ENCODE measurements at regions not wholly inside any gene's neighbourhood (a gene's known extent, or its start where the extent isn't known, plus 50 kb on each side); places are given as distances from the start of the nearest gene placed in this dataset.

DNA sequence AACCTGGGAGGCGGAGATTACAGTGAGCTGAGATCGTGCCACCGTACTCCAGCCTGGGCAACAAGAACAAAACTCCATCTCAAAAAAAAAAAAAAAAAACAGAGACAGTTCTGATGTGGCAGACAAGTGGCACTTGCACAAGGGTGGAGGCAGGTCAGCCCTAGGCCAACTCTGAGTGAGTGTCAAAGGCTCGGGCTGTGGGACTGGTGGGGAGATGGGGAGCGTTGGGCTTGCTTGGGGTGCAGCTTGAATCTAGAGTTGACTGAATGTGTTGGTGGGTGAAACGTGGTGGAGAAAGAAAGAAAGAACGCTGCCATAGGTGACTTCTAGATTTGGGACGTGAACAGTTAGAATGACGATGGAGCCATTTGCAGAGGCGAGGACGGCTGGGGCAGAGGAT, 121.3 kb upstream of the SPACA7 start:
- H3K4me1 Mint-ChIP-seq (ENCODE audit: low read depth): no peaks in the 10 kb centered on the region
- no peaks in the 10 kb centered on the region for H3K36me3 Mint-ChIP-seq (ENCODE audit: low read depth)
- H3K27ac Mint-ChIP-seq (ENCODE audit: unreplicated experiment): no peak overlapping the region
- no peak for DNase-seq (ENCODE audit: low spot score)
- TF ChIP-seq, protein P1, sequence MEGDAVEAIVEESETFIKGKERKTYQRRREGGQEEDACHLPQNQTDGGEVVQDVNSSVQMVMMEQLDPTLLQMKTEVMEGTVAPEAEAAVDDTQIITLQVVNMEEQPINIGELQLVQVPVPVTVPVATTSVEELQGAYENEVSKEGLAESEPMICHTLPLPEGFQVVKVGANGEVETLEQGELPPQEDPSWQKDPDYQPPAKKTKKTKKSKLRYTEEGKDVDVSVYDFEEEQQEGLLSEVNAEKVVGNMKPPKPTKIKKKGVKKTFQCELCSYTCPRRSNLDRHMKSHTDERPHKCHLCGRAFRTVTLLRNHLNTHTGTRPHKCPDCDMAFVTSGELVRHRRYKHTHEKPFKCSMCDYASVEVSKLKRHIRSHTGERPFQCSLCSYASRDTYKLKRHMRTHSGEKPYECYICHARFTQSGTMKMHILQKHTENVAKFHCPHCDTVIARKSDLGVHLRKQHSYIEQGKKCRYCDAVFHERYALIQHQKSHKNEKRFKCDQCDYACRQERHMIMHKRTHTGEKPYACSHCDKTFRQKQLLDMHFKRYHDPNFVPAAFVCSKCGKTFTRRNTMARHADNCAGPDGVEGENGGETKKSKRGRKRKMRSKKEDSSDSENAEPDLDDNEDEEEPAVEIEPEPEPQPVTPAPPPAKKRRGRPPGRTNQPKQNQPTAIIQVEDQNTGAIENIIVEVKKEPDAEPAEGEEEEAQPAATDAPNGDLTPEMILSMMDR (IDR thresholded peaks at IDR 0.05): no peak
- no peak overlapping the region for H3K4me3 Mint-ChIP-seq (ENCODE audit: unreplicated experiment)
- H3K9me3 Mint-ChIP-seq (ENCODE audit: low read depth): peaks cover 10% of the 10 kb centered on the region
- H3K27me3 Mint-ChIP-seq (ENCODE audit: low read depth): peaks cover 14% of the 10 kb centered on the region

DNA sequence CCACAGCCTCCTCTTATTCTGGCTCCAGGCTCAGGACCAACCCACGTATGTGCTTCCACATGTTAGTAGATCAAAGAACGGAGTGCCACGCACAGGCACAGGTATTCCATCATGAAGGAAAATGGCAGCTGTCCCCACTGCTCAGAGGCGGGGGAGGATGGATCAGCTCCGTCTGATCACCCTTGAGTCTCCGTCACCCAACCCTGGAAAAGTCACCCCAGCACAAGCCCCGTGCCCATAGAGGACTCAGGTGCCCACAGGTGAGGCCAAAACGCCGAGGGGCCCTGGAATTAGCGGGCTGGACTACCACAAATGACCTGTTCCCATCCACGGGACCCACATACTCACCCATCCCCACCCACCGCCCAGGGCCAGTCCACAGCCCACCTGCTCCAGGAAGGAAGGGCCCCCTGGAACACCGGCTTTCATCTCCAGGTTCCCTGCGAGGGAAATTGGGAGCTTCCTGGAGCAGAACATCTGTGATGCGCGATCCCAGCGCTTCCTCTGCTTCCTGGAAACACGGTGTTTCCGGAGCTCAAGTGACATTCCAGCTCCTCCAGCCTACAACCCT, 120.5 kb upstream of the SPACA7 start:
- H3K4me3 Mint-ChIP-seq (ENCODE audit: unreplicated experiment): no peak overlapping the region
- no peak overlapping the region for H3K27ac Mint-ChIP-seq (ENCODE audit: unreplicated experiment)
- H3K36me3 Mint-ChIP-seq (ENCODE audit: low read depth): no peaks in the 10 kb centered on the region
- no peaks in the 10 kb centered on the region for H3K4me1 Mint-ChIP-seq (ENCODE audit: low read depth)
- H3K9me3 Mint-ChIP-seq (ENCODE audit: low read depth): peaks cover 14% of the 10 kb centered on the region
- no peak for DNase-seq (ENCODE audit: low spot score)
- TF ChIP-seq, protein P1 (IDR thresholded peaks at IDR 0.05): no peak
- H3K27me3 Mint-ChIP-seq (ENCODE audit: low read depth): peaks cover 10% of the 10 kb centered on the region

DNA sequence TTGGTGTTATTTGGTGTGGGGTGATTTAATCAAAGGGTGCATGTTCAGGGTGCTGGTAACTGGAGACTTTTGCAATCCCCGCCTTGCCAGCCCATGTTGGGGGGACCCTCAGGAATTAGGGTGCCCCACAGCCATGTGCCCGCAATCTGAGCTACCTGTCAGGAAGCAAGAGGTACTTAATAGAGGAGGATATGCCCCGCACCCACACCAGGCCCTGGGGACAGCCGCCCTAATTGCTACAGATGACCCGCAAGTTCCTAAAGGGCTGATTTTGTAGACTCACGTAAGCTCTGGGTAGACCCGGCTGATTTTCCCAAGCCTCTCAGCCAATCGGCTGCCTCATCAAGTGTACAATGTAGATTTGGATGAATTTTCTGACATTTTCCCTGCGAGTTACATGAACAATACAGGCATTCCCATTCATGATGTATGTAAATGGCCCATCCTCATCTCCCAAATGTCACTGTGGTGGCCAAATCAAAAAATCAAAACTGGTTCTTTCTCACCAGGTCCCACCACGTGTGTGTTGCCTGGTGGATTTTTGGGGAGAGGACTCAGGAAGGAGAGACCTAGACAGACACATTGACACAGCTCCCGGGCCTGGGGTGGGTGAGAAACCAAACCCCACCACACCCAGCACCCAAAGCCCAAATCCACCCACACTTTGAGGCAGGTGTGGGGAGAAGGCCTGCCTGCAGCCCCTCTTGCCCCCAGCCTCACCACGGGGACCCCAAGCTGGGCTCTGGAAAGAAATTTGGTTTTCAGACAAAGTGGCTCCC, 119.2 kb upstream of the SPACA7 start:
- Mint-ChIP-seq H3K27me3 (ENCODE audit: low read depth) (peaks cover 10% of the 10 kb centered on the region), H3K9me3 (ENCODE audit: low read depth) (peaks cover 14% of the 10 kb centered on the region)
- TF ChIP-seq, protein P1 (IDR thresholded peaks at IDR 0.05): no peak

DNA sequence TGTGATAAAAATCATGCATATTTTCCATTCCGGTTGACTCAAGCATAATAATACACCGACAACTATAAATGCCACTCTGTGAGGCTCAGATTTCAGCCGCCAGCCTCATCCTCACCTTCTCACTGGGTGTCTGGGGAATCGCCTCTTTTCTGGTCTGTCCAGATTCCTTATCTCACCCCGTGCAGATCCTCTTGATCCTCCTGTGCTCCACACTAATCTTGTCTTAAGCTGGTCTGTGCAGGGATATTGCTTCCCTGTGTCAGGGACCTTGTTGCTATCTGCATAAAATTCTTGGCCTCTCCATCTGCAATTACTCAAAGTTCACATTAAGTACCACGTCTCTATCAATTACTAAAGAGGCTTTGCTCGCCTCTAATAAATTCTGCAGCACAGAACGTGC, 116.6 kb upstream of the SPACA7 start:
- no peaks in the 10 kb centered on the region for H3K36me3 Mint-ChIP-seq (ENCODE audit: low read depth)
- TF ChIP-seq, protein P1 (IDR thresholded peaks at IDR 0.05): no peak
- no peaks in the 10 kb centered on the region for H3K4me1 Mint-ChIP-seq (ENCODE audit: low read depth)
- no peak overlapping the region for H3K4me3 Mint-ChIP-seq (ENCODE audit: unreplicated experiment)
- H3K27ac Mint-ChIP-seq (ENCODE audit: unreplicated experiment): no peak overlapping the region
- H3K27me3 Mint-ChIP-seq (ENCODE audit: low read depth): peaks cover 7% of the 10 kb centered on the region
- H3K9me3 Mint-ChIP-seq (ENCODE audit: low read depth): peaks cover 9% of the 10 kb centered on the region
- no peak for DNase-seq (ENCODE audit: low spot score)

More for the DNA sequence above, 119.2 kb upstream of the SPACA7 start:
- no peak overlapping the region for H3K4me3 Mint-ChIP-seq (ENCODE audit: unreplicated experiment)
- no peaks in the 10 kb centered on the region for H3K36me3 Mint-ChIP-seq (ENCODE audit: low read depth)
- H3K27ac Mint-ChIP-seq (ENCODE audit: unreplicated experiment): no peak overlapping the region
- no peaks in the 10 kb centered on the region for H3K4me1 Mint-ChIP-seq (ENCODE audit: low read depth)
- DNase-seq (ENCODE audit: low spot score): no peak

DNA sequence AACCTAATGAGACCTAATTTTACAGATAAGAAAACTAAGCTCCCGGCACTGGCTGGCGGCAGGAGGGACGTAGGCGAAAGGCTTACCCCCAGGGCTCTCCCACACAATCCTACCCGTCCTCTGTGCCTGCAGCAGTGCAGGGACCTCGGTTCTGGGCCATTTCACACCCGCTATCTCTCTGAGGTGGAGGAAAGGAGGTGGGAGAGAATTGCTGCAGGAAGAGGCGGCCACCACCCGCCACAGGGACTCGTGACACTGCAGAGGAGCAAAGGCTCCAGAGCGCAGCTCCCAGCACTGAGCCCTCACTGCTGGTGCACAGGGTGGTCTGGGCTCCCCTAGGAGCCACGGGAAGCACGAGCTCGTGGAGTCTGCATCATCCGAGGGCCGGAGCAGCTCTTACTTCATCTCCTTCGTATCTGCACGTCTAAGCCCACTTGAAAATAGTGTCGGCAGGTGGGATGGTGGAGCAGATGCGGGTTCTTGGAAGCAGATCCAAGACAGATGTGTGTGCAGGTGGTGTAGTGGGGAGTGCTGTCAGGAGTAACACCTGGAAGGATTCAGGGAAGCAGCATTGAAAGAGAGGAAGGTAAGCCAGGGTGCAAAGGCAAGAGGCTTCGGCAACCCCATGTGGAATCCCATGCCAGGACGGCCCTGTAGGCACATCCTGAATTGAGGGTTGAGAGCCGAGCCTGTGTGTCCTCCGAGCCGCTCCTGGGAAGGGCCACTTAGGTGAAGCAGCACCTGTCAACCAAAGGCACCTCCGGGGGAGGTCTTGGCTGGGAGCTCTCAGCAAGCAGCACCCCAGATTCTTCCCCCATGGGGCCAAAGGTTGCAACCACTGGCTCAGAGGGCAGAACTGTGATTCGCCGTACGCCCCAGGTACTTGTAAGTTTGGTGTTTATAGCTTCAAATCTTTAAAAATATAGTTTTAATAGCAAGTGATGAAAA, 115.8 kb upstream of the SPACA7 start:
- Mint-ChIP-seq H3K27me3 (ENCODE audit: low read depth) (peaks cover 7% of the 10 kb centered on the region), H3K9me3 (ENCODE audit: low read depth) (peaks cover 3% of the 10 kb centered on the region), H3K4me1 (ENCODE audit: low read depth) (no peaks in the 10 kb centered on the region), H3K36me3 (ENCODE audit: low read depth) (no peaks in the 10 kb centered on the region), H3K27ac (ENCODE audit: unreplicated experiment) (no peak overlapping the region), H3K4me3 (ENCODE audit: unreplicated experiment) (no peak overlapping the region)
- TF ChIP-seq, protein P1 (IDR thresholded peaks at IDR 0.05): no peak
- DNase-seq (ENCODE audit: low spot score): no peak

Data from chondrocyte (in vitro differentiated cells).